ENCODE measurements at regions not wholly inside any gene's neighbourhood (a gene's known extent, or its start where the extent isn't known, plus 50 kb on each side); places are given as distances from the start of the nearest gene placed in this dataset.

- H3K36me3 ChIP-seq (ENCODE audit: control insufficient read depth in 2 of 2, extremely low read depth in 1 of 2, insufficient read depth in 2 of 2, low read length in 2 of 2): no peaks in the 10 kb centered on the region
- H3K79me2 ChIP-seq (ENCODE audit: control insufficient read depth, insufficient read depth, low read length): no peaks in the 10 kb centered on the region
- H3K9ac ChIP-seq (replicated peaks; ENCODE audit: extremely low read depth, insufficient read depth, low read length): no peak overlapping the region
- no peaks in the 10 kb centered on the region for H3K4me1 ChIP-seq (ENCODE audit: control insufficient read depth, extremely low read depth, insufficient read depth, low read length)
- no peak overlapping the region for H3K27ac ChIP-seq (ENCODE audit: insufficient read depth, low read depth, low read length)
- DNase-seq (ENCODE audit: low read depth, low spot score) (no peak), FAIRE-seq (no peak)
- H3K9me3 ChIP-seq (replicated peaks; ENCODE audit: control insufficient read depth, insufficient read depth, low read length): no peaks in the 10 kb centered on the region
- H3K4me3 ChIP-seq (replicated peaks in 1 of 3; ENCODE audit: insufficient read depth in 1 of 3, low read depth in 1 of 3, low read length in 3 of 3): no peak overlapping the region
- POLR2A ChIA-PET: no interaction called here
- intact Hi-C loops (cut with micrococcal nuclease) (no loop called here), dilution Hi-C loops (cut with MboI; ENCODE audit: extremely low pct_ligation_motif_present, low sequenced_read_pairs) (no loop called here)
- TF ChIP-seq MAX (IDR thresholded peaks at IDR 0.05; ENCODE audit: insufficient read depth, insufficient read length): no peak
- no peak for TF ChIP-seq POLR2AphosphoS5 (IDR thresholded peaks at IDR 0.05; ENCODE audit: insufficient read depth, low read depth, low read length)
- TF ChIP-seq JUN (IDR thresholded peaks at IDR 0.05; ENCODE audit: borderline replicate concordance, insufficient read depth, insufficient read length, low read depth): no peak
- no peak for TF ChIP-seq POLR2A (IDR thresholded peaks at IDR 0.05; ENCODE audit: low read depth, low read length)
- TF ChIP-seq CTCF (IDR thresholded peaks at IDR 0.05; ENCODE audit: extremely low read depth in 1 of 2, insufficient read depth in 1 of 2, low read depth in 1 of 2, low read length in 2 of 2): no peak
- H4K20me1 ChIP-seq (replicated peaks; ENCODE audit: control insufficient read depth, extremely low read depth, insufficient read depth, low read length): no peaks in the 10 kb centered on the region
- no peak overlapping the region for H2AFZ ChIP-seq (ENCODE audit: low read depth, low read length)
- no peak overlapping the region for H3K4me2 ChIP-seq (ENCODE audit: insufficient read depth, low read length)
- BruUV-seq (replicated peaks): no TSS peak
- CTCF ChIA-PET: no interaction called here
- no peaks in the 10 kb centered on the region for H3K9me1 ChIP-seq (replicated peaks; ENCODE audit: control insufficient read depth, extremely low read depth, insufficient read depth, low read length)
- H3K27me3 ChIP-seq (ENCODE audit: control insufficient read depth in 2 of 2, insufficient read depth in 2 of 2, low read length in 2 of 2): peaks cover 0 to 2% of the 10 kb centered on the region in 2 experiments
Observed at GRCh38 chr5:33079548-33079947, 361.2 kb upstream of the TARS1 start.

GRCh38 chr5:33080287-33080686 is 360.5 kb upstream of the TARS1 start:
- no peaks in the 10 kb centered on the region for H4K20me1 ChIP-seq (replicated peaks; ENCODE audit: control insufficient read depth, extremely low read depth, insufficient read depth, low read length)
- dilution Hi-C loops (cut with MboI; ENCODE audit: extremely low pct_ligation_motif_present, low sequenced_read_pairs) (no loop called here), intact Hi-C loops (cut with micrococcal nuclease) (no loop called here)
- H3K9ac ChIP-seq (replicated peaks; ENCODE audit: extremely low read depth, insufficient read depth, low read length): no peak overlapping the region
- DNase-seq (ENCODE audit: low read depth, low spot score) (no peak), FAIRE-seq (no peak)
- H3K4me1 ChIP-seq (ENCODE audit: control insufficient read depth, extremely low read depth, insufficient read depth, low read length): no peaks in the 10 kb centered on the region
- H2AFZ ChIP-seq (ENCODE audit: low read depth, low read length): no peak overlapping the region
- no peaks in the 10 kb centered on the region for H3K36me3 ChIP-seq (ENCODE audit: control insufficient read depth in 2 of 2, extremely low read depth in 1 of 2, insufficient read depth in 2 of 2, low read length in 2 of 2)
- H3K79me2 ChIP-seq (ENCODE audit: control insufficient read depth, insufficient read depth, low read length): no peaks in the 10 kb centered on the region
- CTCF ChIA-PET: interaction anchor here (1.2 kb wide), 1 partner anchor 28 kb away, joined by 3 read pairs; no protein-coding TSS in a partner anchor
- H3K27me3 ChIP-seq (ENCODE audit: control insufficient read depth in 2 of 2, insufficient read depth in 2 of 2, low read length in 2 of 2): peaks cover 0 to 2% of the 10 kb centered on the region in 2 experiments
- no TSS peak for BruUV-seq (replicated peaks)
- no peak for TF ChIP-seq FOS (IDR thresholded peaks at IDR 0.05; ENCODE audit: borderline replicate concordance, insufficient read depth, low read length)
- no peak for TF ChIP-seq POLR2AphosphoS5 (IDR thresholded peaks at IDR 0.05; ENCODE audit: insufficient read depth, low read depth, low read length)
- no peak for TF ChIP-seq CTCF (IDR thresholded peaks at IDR 0.05; ENCODE audit: extremely low read depth in 1 of 2, insufficient read depth in 1 of 2, low read depth in 1 of 2, low read length in 2 of 2)
- no peak for TF ChIP-seq MYC (IDR thresholded peaks at IDR 0.05; ENCODE audit: low read depth, low read length)
- no peak for TF ChIP-seq JUN (IDR thresholded peaks at IDR 0.05; ENCODE audit: borderline replicate concordance, insufficient read depth, insufficient read length, low read depth)
- no peak for TF ChIP-seq GATA2 (IDR thresholded peaks at IDR 0.05; ENCODE audit: insufficient read depth, insufficient read length, low read depth, low read length)
- no peak for TF ChIP-seq POLR2A (IDR thresholded peaks at IDR 0.05; ENCODE audit: low read depth, low read length)
- TF ChIP-seq MAX (IDR thresholded peaks at IDR 0.05; ENCODE audit: insufficient read depth, insufficient read length): no peak
- no peak for TF ChIP-seq EZH2 (IDR thresholded peaks at IDR 0.05; ENCODE audit: borderline replicate concordance, low read depth, low read length, severe bottlenecking)
- POLR2A ChIA-PET: no interaction called here
- no peak overlapping the region for H3K27ac ChIP-seq (ENCODE audit: insufficient read depth, low read depth, low read length)
- H3K4me2 ChIP-seq (ENCODE audit: insufficient read depth, low read length): no peak overlapping the region
- H3K9me1 ChIP-seq (replicated peaks; ENCODE audit: control insufficient read depth, extremely low read depth, insufficient read depth, low read length): no peaks in the 10 kb centered on the region
- no peak overlapping the region for H3K4me3 ChIP-seq (replicated peaks in 1 of 3; ENCODE audit: insufficient read depth in 1 of 3, low read depth in 1 of 3, low read length in 3 of 3)
- no peaks in the 10 kb centered on the region for H3K9me3 ChIP-seq (replicated peaks; ENCODE audit: control insufficient read depth, insufficient read depth, low read length)

All from endothelial cell of umbilical vein (primary cell).